Subcutaneous abdominal adipose tissue (tissue), 5 donors: ENCODE measurements at regions not wholly inside any gene's neighbourhood (a gene's known extent, or its start where the extent isn't known, plus 50 kb on each side); places are given as distances from the start of the nearest gene placed in this dataset.
"Not testable (repeated sequence)": the region's sequence is repeated elsewhere in the genome, so short reads cannot be mapped to it uniquely, and the experiment has no call there.

Experiments
- H3K27ac ChIP-seq: one replicate; pipeline ENCODE4 v1.7.0; 2013; ENCODE audit warnings: low read depth, mild to moderate bottlenecking, inconsistent platforms, low read length, moderate library complexity
- H3K27me3 ChIP-seq, 5 donors: one replicate each; pipeline ENCODE4 v1.7.0; 2013; ENCODE audit warnings: low read length in 5 of 5, inconsistent platforms in 1 of 5; ENCODE audit not compliant: control insufficient read depth in 5 of 5, insufficient read depth in 4 of 5
- H3K36me3 ChIP-seq, 5 donors: one replicate each; pipeline ENCODE4 v1.7.0; 2013; ENCODE audit warnings: low read length in 5 of 5; ENCODE audit not compliant: control insufficient read depth in 5 of 5, insufficient read depth in 5 of 5
- H3K4me1 ChIP-seq, 5 donors: one replicate each; pipeline ENCODE4 v1.7.0; 2013; ENCODE audit warnings: low read length in 5 of 5, mild to moderate bottlenecking in 3 of 5, moderate library complexity in 1 of 5; ENCODE audit not compliant: control insufficient read depth in 5 of 5, insufficient read depth in 5 of 5
- H3K4me3 ChIP-seq, 5 donors: one replicate each; pipeline ENCODE4 v1.7.0; 2013; ENCODE audit warnings: low read length in 5 of 5, low read depth in 1 of 5
- H3K9ac ChIP-seq, 5 donors: one replicate each; pipeline ENCODE4 v1.7.0; 2013; ENCODE audit warnings: low read length in 5 of 5, mild to moderate bottlenecking in 4 of 5, moderate library complexity in 3 of 5
- H3K9me3 ChIP-seq, 5 donors: one replicate each; pipeline ENCODE4 v1.7.0; 2013; ENCODE audit warnings: low read length in 5 of 5; ENCODE audit not compliant: control insufficient read depth in 5 of 5
- donor health status: healthy.
- donor health status: healthy.
- donor health status: healthy.
- donor health status: healthy.
- donor health status: healthy.

- H3K4me1 ChIP-seq, H3K27me3 ChIP-seq, H3K4me3 ChIP-seq, H3K9me3 ChIP-seq, H3K27ac ChIP-seq, H3K36me3 ChIP-seq, H3K9ac ChIP-seq: not testable (repeated sequence)
Measured at GRCh38 chr2:167328808-167329207, 440.5 kb downstream of the XIRP2 start.

GRCh38 chr2:167322795-167323194, 434.5 kb downstream of the XIRP2 start:
- Histone ChIP-seq H3K4me3 (no peak overlapping the region), H3K27ac (no peak overlapping the region), H3K4me1 (peaks cover 0 to 4% (median 0%) of the 10 kb centered on the region in 5 donors), H3K36me3 (no peaks in the 10 kb centered on the region), H3K27me3 (no peaks in the 10 kb centered on the region), H3K9me3 (no peaks in the 10 kb centered on the region), H3K9ac (no peak overlapping the region)

GRCh38 chr2:167318581-167318980, 430.3 kb downstream of the XIRP2 start:
- H3K27ac ChIP-seq: no peak overlapping the region
- H3K9ac ChIP-seq: no peak overlapping the region
- H3K4me3 ChIP-seq: no peak overlapping the region
- no peaks in the 10 kb centered on the region for H3K9me3 ChIP-seq
- no peaks in the 10 kb centered on the region for H3K27me3 ChIP-seq
- peaks cover 0 to 3% (median 0%) of the 10 kb centered on the region in 5 donors for H3K4me1 ChIP-seq
- H3K36me3 ChIP-seq: no peaks in the 10 kb centered on the region

GRCh38 chr2:167310442-167310841, 422.2 kb downstream of the XIRP2 start:
- Histone ChIP-seq H3K9ac (no peak overlapping the region), H3K4me1 (no peaks in the 10 kb centered on the region), H3K9me3 (no peaks in the 10 kb centered on the region), H3K27me3 (no peaks in the 10 kb centered on the region), H3K36me3 (no peaks in the 10 kb centered on the region), H3K27ac (no peak overlapping the region), H3K4me3 (no peak overlapping the region)
